ENCODE measurements at regions not wholly inside any gene's neighbourhood (a gene's known extent, or its start where the extent isn't known, plus 50 kb on each side); places are given as distances from the start of the nearest gene placed in this dataset.

DNA sequence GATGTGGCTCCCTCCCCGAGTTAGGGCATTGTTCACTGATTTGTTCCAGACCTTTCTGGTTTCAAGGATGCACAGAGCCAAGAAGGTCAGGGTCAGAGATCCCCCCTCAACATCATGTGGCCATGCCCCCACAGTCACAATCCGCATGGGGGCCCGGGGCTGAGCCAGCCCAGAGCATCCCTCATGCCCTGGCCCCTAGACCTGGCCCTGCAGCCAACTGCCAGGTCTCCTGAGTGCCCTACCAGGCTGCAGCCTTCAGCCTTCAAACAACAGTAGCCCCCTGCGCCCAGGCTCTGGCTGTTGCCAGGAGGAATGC, 142.4 kb downstream of the CRYBB2 start:
- TF ChIP-seq, protein P1, sequence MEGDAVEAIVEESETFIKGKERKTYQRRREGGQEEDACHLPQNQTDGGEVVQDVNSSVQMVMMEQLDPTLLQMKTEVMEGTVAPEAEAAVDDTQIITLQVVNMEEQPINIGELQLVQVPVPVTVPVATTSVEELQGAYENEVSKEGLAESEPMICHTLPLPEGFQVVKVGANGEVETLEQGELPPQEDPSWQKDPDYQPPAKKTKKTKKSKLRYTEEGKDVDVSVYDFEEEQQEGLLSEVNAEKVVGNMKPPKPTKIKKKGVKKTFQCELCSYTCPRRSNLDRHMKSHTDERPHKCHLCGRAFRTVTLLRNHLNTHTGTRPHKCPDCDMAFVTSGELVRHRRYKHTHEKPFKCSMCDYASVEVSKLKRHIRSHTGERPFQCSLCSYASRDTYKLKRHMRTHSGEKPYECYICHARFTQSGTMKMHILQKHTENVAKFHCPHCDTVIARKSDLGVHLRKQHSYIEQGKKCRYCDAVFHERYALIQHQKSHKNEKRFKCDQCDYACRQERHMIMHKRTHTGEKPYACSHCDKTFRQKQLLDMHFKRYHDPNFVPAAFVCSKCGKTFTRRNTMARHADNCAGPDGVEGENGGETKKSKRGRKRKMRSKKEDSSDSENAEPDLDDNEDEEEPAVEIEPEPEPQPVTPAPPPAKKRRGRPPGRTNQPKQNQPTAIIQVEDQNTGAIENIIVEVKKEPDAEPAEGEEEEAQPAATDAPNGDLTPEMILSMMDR (IDR thresholded peaks at IDR 0.05), result no peak
- H3K36me3 ChIP-seq (ENCODE audit: low read depth), result no peaks in the 10 kb centered on the region
- H3K9me3 ChIP-seq, result no peaks in the 10 kb centered on the region
- ATAC-seq (no peak), DNase-seq (peak in 1 of 3 donors; percentile 41)
- intact Hi-C loops (cut with DNase I, micrococcal nuclease), result no loop called here
- H3K4me3 ChIP-seq, result no peak overlapping the region
- peaks cover 23% of the 10 kb centered on the region for H3K4me1 ChIP-seq (ENCODE audit: low read depth)

DNA sequence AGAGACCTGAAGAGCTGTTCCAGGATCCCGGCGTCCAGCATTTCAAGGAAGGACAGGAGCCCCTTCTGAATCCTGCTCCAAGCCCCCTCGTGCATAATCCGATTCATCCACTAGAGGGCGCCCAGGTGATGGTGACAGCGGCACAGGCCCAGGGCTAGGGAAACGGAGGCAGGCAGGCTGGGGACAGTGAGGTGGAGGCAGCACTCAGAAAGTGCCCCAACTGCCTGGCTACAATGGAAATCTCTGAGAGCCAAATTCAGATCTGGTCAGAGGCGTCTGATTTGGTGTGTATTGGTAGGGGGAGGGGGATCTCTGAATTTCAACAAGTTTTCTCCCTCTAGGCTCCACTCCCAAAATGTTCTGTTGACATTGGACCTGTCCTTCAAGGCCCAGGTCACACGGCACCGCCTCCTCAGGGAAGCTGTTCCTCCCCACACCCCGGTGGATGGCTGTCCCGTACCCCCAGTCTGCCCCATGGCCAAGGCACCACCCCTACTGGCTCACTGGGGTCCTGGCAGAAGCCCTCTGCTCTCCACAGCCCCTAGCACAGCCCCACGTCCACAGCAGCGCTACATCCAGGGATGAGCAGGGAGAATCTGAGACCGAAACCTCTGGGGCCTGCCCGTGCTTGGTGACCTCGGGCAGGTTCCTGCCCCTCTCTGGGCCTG, 142.9 kb downstream of the CRYBB2 start:
- TF ChIP-seq, protein P1 (IDR thresholded peaks at IDR 0.05), result peak; percentile 94
- intact Hi-C loops (cut with DNase I, micrococcal nuclease), result no loop called here
- no peaks in the 10 kb centered on the region for H3K36me3 ChIP-seq (ENCODE audit: low read depth)
- peak; percentile 52 for ATAC-seq
- DNase-seq, result peak; percentile 52 to 90 (median 83)
- H3K4me1 ChIP-seq (ENCODE audit: low read depth), result peaks cover 23% of the 10 kb centered on the region
- no peaks in the 10 kb centered on the region for H3K9me3 ChIP-seq
- H3K4me3 ChIP-seq, result no peak overlapping the region

DNA sequence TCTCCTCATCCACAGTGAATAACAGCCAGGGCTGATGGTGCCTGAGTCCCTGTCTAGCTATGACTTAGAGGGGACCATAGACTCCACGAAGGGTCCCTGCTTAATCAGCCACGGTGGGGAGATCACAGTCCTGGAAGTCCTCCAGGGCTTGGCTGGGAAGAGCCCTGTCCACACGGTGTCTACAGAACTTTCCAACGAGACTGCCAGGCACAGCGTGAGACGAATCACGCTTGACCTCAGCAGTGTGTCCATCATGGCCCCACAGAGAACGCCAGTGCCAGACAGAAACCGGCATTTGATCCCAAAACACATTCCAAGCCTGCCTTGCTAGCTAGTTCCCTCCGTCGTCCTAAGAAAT, 143.4 kb downstream of the CRYBB2 start:
- no peaks in the 10 kb centered on the region for H3K36me3 ChIP-seq (ENCODE audit: low read depth)
- peak in 1 of 3 donors; percentile 32 for DNase-seq
- H3K4me1 ChIP-seq (ENCODE audit: low read depth), result peaks cover 28% of the 10 kb centered on the region
- intact Hi-C loops (cut with DNase I, micrococcal nuclease), result no loop called here
- H3K4me3 ChIP-seq, result no peak overlapping the region
- TF ChIP-seq, protein P1 (IDR thresholded peaks at IDR 0.05), result no peak
- H3K9me3 ChIP-seq, result no peaks in the 10 kb centered on the region
- ATAC-seq, result no peak

DNA sequence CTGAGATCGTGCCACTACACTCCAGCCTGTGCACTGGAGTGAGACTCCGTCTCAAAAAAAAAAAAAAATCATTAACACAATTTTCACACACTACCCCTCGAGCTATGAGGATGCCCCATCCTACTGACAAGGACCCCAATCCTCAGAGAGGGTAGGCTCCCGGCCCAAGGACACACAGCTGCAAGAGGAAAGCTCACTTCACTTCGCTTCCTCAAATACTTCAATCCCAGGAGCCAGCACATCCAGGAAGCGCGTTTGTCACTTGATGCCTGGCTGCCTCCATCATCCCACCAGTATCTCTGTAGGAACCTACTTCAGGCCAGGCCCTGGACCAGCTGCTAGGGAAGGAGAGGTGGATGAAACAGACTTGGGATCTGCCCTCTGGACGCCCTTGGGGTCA, 144.0 kb downstream of the CRYBB2 start:
- Histone ChIP-seq H3K4me3 (no peak overlapping the region), H3K9me3 (no peaks in the 10 kb centered on the region), H3K36me3 (ENCODE audit: low read depth) (no peaks in the 10 kb centered on the region), H3K4me1 (ENCODE audit: low read depth) (peaks cover 34% of the 10 kb centered on the region)
- intact Hi-C loops (cut with DNase I, micrococcal nuclease), result no loop called here
- TF ChIP-seq, protein P1 (IDR thresholded peaks at IDR 0.05), result no peak
- no peak for ATAC-seq
- DNase-seq, result no peak

DNA sequence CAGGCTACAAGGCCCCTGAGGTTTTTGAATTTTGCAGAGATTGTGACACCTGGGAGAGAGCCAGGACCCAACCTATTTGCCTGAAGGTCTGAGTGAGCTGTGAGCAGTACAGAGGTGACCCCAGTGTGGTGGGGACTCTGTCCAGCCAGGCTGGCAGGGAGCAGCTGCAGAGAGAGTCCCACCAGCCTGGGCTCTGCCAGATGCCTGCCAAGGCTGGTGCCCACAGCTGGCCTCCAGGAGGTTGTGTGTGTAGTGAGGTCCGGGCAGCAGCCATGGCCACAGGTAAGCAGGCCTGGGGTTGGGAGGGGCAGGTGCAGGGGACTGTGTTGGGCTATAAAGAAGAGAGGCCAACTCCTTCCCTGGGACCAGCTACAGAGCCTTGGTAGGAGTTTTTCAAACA, 144.8 kb downstream of the CRYBB2 start:
- Histone ChIP-seq H3K9me3 (no peaks in the 10 kb centered on the region), H3K36me3 (ENCODE audit: low read depth) (no peaks in the 10 kb centered on the region), H3K4me1 (ENCODE audit: low read depth) (peaks cover 38% of the 10 kb centered on the region), H3K4me3 (no peak overlapping the region)
- intact Hi-C loops (cut with DNase I, micrococcal nuclease), result no loop called here
- ATAC-seq, result peak; percentile 36
- DNase-seq, result peak; percentile 27 to 57 (median 52)
- TF ChIP-seq, protein P1 (IDR thresholded peaks at IDR 0.05), result no peak

Data from mucosa of descending colon (tissue), 3 donors.